Fibroblast of lung (primary cell): ENCODE measurements at regions not wholly inside any gene's neighbourhood (a gene's known extent, or its start where the extent isn't known, plus 50 kb on each side); places are given as distances from the start of the nearest gene placed in this dataset.

Experiments
- DNase-seq, 2 donors: peaks; one replicate each; pipeline versions ENCODE4 v3.0.0 to v3.0.0-alpha.2; 2010; ENCODE audit warnings: low read depth in 2 of 2
- H2AFZ ChIP-seq: 2 replicates; pipeline ENCODE4 v1.5.1; 2012; ENCODE audit warnings: low read length, control low read depth, inconsistent platforms
- H3K27ac ChIP-seq: 2 replicates; pipeline ENCODE4 v1.5.1; 2011; ENCODE audit warnings: low read length, control low read depth; ENCODE audit not compliant: insufficient read depth
- H3K27me3 ChIP-seq: 2 replicates; pipeline ENCODE4 v1.5.1; 2011; ENCODE audit warnings: mild to moderate bottlenecking, low read length; ENCODE audit not compliant: control insufficient read depth, insufficient read depth
- H3K36me3 ChIP-seq: 2 replicates; pipeline ENCODE4 v1.5.1; 2011; ENCODE audit warnings: low read length; ENCODE audit not compliant: control insufficient read depth, insufficient read depth
- H3K4me1 ChIP-seq: 2 replicates; pipeline ENCODE4 v1.5.1; 2011; ENCODE audit warnings: low read length; ENCODE audit not compliant: control insufficient read depth, insufficient read depth; ENCODE audit errors: extremely low read depth
- H3K4me2 ChIP-seq: 2 replicates; pipeline ENCODE4 v1.5.1; 2011; ENCODE audit warnings: low read length, control low read depth; ENCODE audit not compliant: insufficient read depth; ENCODE audit errors: extremely low read depth
- H3K4me3 ChIP-seq, 4 experiments: fragments of 200-600 bp in 1 of 4; sonication (generic) in 1 of 4; replicated peaks in 1 of 4; 2 replicates each; pipeline ENCODE4 v1.5.1; 2011 to 2016; ENCODE audit warnings: low read length in 4 of 4, low read depth in 3 of 4, mild to moderate bottlenecking in 3 of 4, control low read depth in 2 of 4, inconsistent platforms in 1 of 4, mixed read lengths in 1 of 4; ENCODE audit not compliant: insufficient read depth in 1 of 4; ENCODE audit errors: control extremely low read depth in 1 of 4
- H3K79me2 ChIP-seq: 2 replicates; pipeline ENCODE4 v1.5.1; 2012; ENCODE audit warnings: mild to moderate bottlenecking, low read length, inconsistent platforms; ENCODE audit not compliant: control insufficient read depth, insufficient read depth
- H3K9ac ChIP-seq: 2 replicates; pipeline ENCODE4 v1.5.1; 2011; ENCODE audit warnings: mild to moderate bottlenecking, low read length, control low read depth; ENCODE audit not compliant: insufficient read depth
- H3K9me3 ChIP-seq: 2 replicates; pipeline ENCODE4 v1.5.1; 2012; ENCODE audit warnings: low read depth, low read length; ENCODE audit not compliant: control insufficient read depth, insufficient read depth
- H4K20me1 ChIP-seq: 2 replicates; pipeline ENCODE4 v1.5.1; 2011; ENCODE audit warnings: low read length; ENCODE audit not compliant: control insufficient read depth, insufficient read depth; ENCODE audit errors: extremely low read depth
- CTCF ChIP-seq, 2 donors: IDR thresholded peaks in 1 of 2; conservative IDR thresholded peaks in 1 of 2; 1 replicate in 1 of 2; 2 replicates in 1 of 2; pipeline ENCODE4 v1.5.1; 2011 to 2012; ENCODE audit warnings: low read length in 2 of 2, control low read depth in 1 of 2, inconsistent platforms in 1 of 2, low read depth in 1 of 2, mild to moderate bottlenecking in 1 of 2
- EZH2 ChIP-seq: IDR thresholded peaks from 2 replicates; pipeline ENCODE4 v1.5.1; 2012; ENCODE audit warnings: low read length, control low read depth, mild to moderate bottlenecking; ENCODE audit errors: missing control alignments

- H2AFZ ChIP-seq, result no peak overlapping the region
- no peak overlapping the region for H3K9ac ChIP-seq
- H3K79me2 ChIP-seq, result no peaks in the 10 kb centered on the region
- no peaks in the 10 kb centered on the region for H4K20me1 ChIP-seq
- H3K36me3 ChIP-seq, result no peaks in the 10 kb centered on the region
- peaks cover 2% of the 10 kb centered on the region for H3K4me1 ChIP-seq
- no peak overlapping the region for H3K4me2 ChIP-seq
- no peak overlapping the region for H3K4me3 ChIP-seq
- no peaks in the 10 kb centered on the region for H3K27me3 ChIP-seq
- no peaks in the 10 kb centered on the region for H3K9me3 ChIP-seq
- DNase-seq, result no peak
- H3K27ac ChIP-seq, result no peak overlapping the region
- TF ChIP-seq EZH2, result no peak
- TF ChIP-seq CTCF (conservative IDR thresholded peaks at IDR 0.05 in 1 of 2, IDR thresholded peaks at IDR 0.05 in 1 of 2; ENCODE audit: low read depth in 1 of 2, low read length in 2 of 2), result no peak
These were observed 51.7 kb upstream of the BCAR3 start for GRCh38 chr1:93733340-93733739.

GRCh38 chr1:93732514-93732913 lies 50.9 kb upstream of the BCAR3 start:
- H3K4me3 ChIP-seq, result no peak overlapping the region
- no peak overlapping the region for H3K27ac ChIP-seq
- H2AFZ ChIP-seq, result no peak overlapping the region
- no peak for DNase-seq
- H3K9me3 ChIP-seq, result no peaks in the 10 kb centered on the region
- H3K9ac ChIP-seq, result no peak overlapping the region
- H3K79me2 ChIP-seq, result no peaks in the 10 kb centered on the region
- H3K36me3 ChIP-seq, result no peaks in the 10 kb centered on the region
- no peaks in the 10 kb centered on the region for H4K20me1 ChIP-seq
- TF ChIP-seq CTCF (conservative IDR thresholded peaks at IDR 0.05 in 1 of 2, IDR thresholded peaks at IDR 0.05 in 1 of 2; ENCODE audit: low read depth in 1 of 2, low read length in 2 of 2) (peak; percentile 9 to 32), EZH2 (no peak)
- no peaks in the 10 kb centered on the region for H3K4me1 ChIP-seq
- no peak overlapping the region for H3K4me2 ChIP-seq
- no peaks in the 10 kb centered on the region for H3K27me3 ChIP-seq
